NCI-H187 treated with DMSO at 0.1 percent for 48 hours (cell line): ENCODE measurements at regions not wholly inside any gene's neighbourhood (a gene's known extent, or its start where the extent isn't known, plus 50 kb on each side); places are given as distances from the start of the nearest gene placed in this dataset.
"Not testable (repeated sequence)": the region's sequence is repeated elsewhere in the genome, so short reads cannot be mapped to it uniquely, and the experiment has no call there.

Experiments
- DNase-seq: peaks from one replicate; lab custom pipeline; 2025; lab: John Stamatoyannopoulos, UW

- no peak for DNase-seq
These were observed 983.7 kb downstream of the GATA3 start for GRCh38 chr10:9038146-9038714.

GRCh38 chr10:9043466-9043865, 989.0 kb downstream of the GATA3 start:
- no peak for DNase-seq

- DNase-seq = no peak
These were observed 990.8 kb downstream of the GATA3 start for GRCh38 chr10:9045311-9045710.

- no peak for DNase-seq
These were observed 997.0 kb downstream of the GATA3 start for GRCh38 chr10:9051328-9051974.

GRCh38 chr10:9052767-9053166, 998.3 kb downstream of the GATA3 start:
- DNase-seq = no peak

GRCh38 chr10:9056521-9056920, 1002.0 kb downstream of the GATA3 start:
- DNase-seq = no peak

- not testable (repeated sequence) for DNase-seq
These were observed 1002.8 kb downstream of the GATA3 start for GRCh38 chr10:9057293-9057692.

GRCh38 chr10:9060314-9060713, 1005.8 kb downstream of the GATA3 start:
- DNase-seq = no peak

- no peak for DNase-seq
These were observed 1007.4 kb downstream of the GATA3 start for GRCh38 chr10:9061871-9062270.

GRCh38 chr10:9066152-9066551, 1011.7 kb downstream of the GATA3 start:
- no peak for DNase-seq

GRCh38 chr10:9068003-9068402, 1013.5 kb downstream of the GATA3 start:
- no peak for DNase-seq

- no peak for DNase-seq
These were observed 1014.6 kb downstream of the GATA3 start for GRCh38 chr10:9069136-9069535.

GRCh38 chr10:9075420-9075819, 1020.9 kb downstream of the GATA3 start:
- DNase-seq = no peak

GRCh38 chr10:9076066-9076465, 1021.6 kb downstream of the GATA3 start:
- DNase-seq = no peak

GRCh38 chr10:9081253-9081652, 1026.8 kb downstream of the GATA3 start:
- no peak for DNase-seq

GRCh38 chr10:9081961-9082360, 1027.5 kb downstream of the GATA3 start:
- DNase-seq = no peak

GRCh38 chr10:9091530-9092093, 1037.1 kb downstream of the GATA3 start:
- DNase-seq = no peak

- DNase-seq = no peak
These were observed 1041.8 kb downstream of the GATA3 start for GRCh38 chr10:9096288-9096687.

GRCh38 chr10:9097206-9097990, 1042.9 kb downstream of the GATA3 start:
- no peak for DNase-seq

GRCh38 chr10:9097991-9098306, 1043.5 kb downstream of the GATA3 start:
- DNase-seq = no peak

GRCh38 chr10:9102026-9102425, 1047.5 kb downstream of the GATA3 start:
- no peak for DNase-seq

GRCh38 chr10:9103301-9103700, 1048.8 kb downstream of the GATA3 start:
- no peak for DNase-seq

GRCh38 chr10:9111976-9112375, 1057.5 kb downstream of the GATA3 start:
- DNase-seq = no peak
